ENCODE measurements at regions not wholly inside any gene's neighbourhood (a gene's known extent, or its start where the extent isn't known, plus 50 kb on each side); places are given as distances from the start of the nearest gene placed in this dataset.

DNA sequence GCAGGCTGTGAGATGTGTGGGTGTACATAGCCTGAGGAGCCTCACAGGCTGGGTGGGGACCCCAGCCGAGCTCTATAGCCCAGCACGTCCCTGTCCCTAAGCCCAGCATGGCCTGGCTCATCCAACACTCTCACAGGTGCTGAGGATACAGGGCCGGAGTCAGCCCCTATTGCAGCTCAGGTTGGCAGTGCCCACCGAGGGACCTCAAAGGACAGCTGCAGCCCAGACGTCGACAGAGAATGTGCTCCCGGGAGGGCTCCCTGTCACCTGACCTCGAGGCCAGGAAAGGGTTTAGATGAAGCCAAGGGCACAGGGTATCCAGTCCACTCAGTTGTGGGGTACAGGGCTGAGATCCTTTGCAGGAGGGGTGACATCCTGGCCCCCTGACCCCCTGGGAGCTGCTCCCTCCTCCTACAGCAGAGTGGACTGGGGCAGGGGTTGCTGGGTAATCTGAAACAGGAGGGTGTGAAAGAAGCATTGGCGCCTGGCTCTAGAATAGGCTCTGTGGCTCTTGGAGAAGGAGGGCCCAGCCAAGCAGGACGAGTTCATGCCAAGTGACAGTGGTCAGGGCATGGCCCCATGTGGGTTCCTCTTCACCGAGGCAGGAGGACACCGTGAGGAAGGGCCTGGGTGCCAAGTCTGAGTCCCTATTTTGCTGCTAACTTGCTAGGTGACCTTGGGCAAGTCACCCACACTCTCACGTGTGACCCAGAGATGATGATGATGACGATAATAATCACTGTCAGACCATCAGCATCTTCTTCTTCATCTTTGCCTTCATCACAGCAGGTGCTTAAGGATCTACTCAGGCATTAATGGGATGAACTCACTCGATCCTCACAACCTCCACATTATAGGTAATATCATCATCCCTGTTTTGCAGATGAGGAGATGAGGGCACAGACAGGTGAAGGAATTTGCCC lies 68.0 kb downstream of the RMI2 start:
- TF ChIP-seq, protein P1, sequence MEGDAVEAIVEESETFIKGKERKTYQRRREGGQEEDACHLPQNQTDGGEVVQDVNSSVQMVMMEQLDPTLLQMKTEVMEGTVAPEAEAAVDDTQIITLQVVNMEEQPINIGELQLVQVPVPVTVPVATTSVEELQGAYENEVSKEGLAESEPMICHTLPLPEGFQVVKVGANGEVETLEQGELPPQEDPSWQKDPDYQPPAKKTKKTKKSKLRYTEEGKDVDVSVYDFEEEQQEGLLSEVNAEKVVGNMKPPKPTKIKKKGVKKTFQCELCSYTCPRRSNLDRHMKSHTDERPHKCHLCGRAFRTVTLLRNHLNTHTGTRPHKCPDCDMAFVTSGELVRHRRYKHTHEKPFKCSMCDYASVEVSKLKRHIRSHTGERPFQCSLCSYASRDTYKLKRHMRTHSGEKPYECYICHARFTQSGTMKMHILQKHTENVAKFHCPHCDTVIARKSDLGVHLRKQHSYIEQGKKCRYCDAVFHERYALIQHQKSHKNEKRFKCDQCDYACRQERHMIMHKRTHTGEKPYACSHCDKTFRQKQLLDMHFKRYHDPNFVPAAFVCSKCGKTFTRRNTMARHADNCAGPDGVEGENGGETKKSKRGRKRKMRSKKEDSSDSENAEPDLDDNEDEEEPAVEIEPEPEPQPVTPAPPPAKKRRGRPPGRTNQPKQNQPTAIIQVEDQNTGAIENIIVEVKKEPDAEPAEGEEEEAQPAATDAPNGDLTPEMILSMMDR (IDR thresholded peaks at IDR 0.05): no peak

DNA sequence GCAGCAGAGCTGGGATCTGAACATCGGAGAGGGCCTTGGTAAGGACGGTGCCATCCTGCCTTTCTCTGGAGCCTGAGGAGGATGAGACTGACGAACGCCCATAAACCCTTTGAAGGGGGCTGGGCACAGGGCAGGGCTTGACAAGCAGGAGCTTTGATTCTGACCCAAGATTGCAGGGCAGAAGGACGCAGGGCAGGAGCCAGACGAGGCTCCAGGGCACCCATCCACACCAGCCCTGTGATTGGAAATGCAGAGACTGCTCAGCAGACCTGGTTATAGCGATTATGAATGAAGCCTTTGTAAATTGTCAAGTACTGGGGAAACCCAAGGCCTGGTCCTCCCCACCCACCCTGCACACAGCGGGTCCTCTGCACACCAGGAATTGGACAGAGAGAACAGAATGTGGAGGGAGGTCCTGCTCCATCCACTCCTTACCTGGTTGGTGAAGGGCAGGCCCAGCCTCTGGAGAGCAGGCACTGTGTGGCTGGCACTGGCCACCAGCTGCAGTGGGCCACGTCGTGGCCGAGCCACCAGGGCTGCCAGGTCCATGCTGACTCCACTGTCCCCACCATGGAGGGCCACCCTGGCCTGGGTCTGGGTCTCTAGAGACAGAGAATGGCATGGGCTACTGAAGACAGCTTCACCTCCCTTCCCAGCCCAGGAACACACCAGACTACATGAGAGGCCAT lies 68.8 kb downstream of the RMI2 start:
- TF ChIP-seq, protein P1 (IDR thresholded peaks at IDR 0.05): no peak

DNA sequence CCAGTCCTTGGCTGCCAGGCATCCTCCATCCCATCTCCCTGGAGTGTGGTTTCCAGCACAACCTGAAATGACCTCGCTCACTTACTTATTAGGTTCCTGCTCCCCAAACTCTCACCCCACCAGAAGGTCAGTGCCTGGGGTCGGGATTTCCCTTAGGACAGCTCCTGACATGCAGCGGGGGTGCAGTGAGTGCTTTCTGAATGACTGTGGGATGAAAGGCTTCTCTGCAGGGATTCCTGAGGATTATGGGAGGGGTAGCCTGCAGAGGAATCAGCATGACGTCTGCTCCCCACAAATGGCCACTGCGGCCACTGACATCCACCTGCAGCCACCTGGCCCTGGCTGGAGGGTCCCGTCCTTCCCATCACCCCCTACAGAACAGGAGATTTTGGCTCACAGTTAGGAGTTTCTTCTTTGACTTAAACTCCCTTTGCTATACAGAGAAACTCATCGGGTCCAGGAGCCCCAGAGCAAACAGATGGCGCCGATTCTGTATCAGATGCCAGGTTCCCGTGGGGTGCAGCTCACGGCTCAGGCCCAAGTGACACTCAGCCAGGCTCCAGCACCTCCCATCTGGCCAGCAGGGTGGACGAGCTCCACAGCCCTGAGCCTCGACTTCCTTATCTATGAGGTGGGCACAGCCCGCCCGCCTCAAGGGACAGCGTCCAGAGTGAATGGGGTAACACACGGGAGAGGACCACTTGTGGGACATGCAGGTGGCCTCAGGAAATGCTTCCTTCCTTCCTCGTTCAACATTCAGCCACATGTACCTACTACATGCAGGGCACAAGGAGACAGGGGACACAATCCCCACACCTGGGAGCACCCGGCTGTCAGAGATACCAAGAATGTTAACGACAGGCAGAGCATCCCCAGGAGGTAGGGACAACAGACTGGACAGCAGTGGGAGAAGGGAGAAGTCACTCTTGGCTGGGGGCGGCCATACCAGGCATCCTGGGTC lies 69.8 kb downstream of the RMI2 start:
- TF ChIP-seq, protein P1 (IDR thresholded peaks at IDR 0.05): no peak

DNA sequence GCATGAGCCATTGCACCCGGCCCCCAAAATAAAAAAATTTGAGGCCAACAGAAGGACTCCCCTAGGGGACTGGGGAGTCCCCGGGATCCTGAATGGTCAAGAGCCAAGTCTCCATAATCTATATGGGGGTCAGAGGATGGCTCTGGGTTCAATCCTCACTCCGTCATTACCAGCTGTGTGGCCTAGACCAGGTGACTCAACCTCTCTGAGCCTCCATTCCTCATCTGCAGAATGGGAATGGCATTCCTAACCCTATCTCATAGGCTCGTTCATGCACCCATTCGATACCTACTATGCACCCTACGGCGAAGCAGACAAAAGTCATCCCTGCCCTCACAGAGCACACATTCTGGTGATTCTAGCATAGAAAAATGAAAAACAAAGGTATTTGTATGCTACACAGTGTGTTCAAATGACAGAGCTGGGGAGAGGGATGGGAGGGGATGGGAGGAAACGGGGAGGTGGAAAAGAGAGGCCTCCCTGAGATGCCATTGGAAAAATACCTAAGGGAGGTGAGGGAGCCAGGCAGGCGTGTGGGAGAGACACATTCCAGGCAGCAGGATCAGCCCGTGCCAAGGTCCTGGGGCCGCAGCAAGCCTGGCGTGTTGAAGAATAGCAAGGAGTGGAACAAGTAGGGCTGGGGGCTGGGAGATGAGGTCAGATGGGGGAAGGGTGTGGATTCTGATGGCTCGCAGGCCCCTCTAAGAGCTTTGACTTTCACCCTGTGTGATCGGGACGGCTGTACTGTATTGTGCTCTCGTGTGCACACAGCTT lies 71.2 kb downstream of the RMI2 start:
- TF ChIP-seq, protein P1 (IDR thresholded peaks at IDR 0.05): no peak

DNA sequence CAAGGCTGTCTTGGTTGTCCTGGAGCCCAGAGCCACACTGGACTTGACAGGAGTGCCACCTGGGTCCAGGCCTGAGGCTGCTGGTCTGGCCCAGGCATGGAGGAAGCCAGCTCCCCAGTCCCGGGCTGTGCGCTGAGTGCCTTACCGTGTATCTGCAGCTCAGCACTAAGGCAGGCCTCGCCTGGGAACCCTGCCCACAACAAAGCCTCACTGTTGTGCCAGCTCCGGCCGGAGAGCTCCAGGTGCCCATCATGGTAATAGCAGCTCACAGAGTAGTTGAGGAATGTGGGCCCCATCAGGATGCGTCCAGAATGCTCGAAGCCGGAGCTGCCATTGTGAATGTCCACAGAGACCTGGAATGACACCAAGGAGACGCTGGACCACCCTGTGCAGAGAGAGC lies 72.2 kb downstream of the RMI2 start:
- TF ChIP-seq, protein P1 (IDR thresholded peaks at IDR 0.05): no peak

DNA sequence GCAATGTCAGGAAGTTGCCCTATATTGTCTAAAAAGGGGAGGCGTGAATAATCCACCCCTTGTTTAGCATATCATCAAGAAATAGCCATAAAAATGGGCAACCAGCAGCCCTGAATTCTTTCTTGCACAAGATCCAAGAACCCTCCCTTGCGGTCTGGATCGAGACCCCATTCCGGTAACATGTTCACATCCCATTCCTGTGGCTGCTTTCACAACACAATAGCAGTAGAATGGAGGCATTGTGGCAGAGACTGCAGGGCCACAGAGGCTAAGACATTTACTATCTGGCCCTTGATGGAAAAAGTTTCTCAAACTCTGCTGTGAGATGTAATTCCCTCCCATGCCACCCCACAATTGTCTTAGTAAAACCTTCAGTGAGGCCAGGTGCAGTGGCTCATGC lies 73.2 kb downstream of the RMI2 start:
- TF ChIP-seq, protein P1 (IDR thresholded peaks at IDR 0.05): no peak
